Inflammatory macrophage treated with lipopolysaccharide for 4 hours (primary cell): ENCODE measurements at regions not wholly inside any gene's neighbourhood (a gene's known extent, or its start where the extent isn't known, plus 50 kb on each side); places are given as distances from the start of the nearest gene placed in this dataset.
"Not testable (repeated sequence)": the region's sequence is repeated elsewhere in the genome, so short reads cannot be mapped to it uniquely, and the experiment has no call there.

ENCODE experiments used
- DNase-seq: peaks from one replicate; pipeline ENCODE4 v3.0.0-alpha.2; 2020

GRCh38 chr5:172546196-172546595, 91.9 kb upstream of the SH3PXD2B start:
- no peak for DNase-seq

- no peak for DNase-seq
Measured at GRCh38 chr5:172545291-172545801, 91.0 kb upstream of the SH3PXD2B start.

DNA sequence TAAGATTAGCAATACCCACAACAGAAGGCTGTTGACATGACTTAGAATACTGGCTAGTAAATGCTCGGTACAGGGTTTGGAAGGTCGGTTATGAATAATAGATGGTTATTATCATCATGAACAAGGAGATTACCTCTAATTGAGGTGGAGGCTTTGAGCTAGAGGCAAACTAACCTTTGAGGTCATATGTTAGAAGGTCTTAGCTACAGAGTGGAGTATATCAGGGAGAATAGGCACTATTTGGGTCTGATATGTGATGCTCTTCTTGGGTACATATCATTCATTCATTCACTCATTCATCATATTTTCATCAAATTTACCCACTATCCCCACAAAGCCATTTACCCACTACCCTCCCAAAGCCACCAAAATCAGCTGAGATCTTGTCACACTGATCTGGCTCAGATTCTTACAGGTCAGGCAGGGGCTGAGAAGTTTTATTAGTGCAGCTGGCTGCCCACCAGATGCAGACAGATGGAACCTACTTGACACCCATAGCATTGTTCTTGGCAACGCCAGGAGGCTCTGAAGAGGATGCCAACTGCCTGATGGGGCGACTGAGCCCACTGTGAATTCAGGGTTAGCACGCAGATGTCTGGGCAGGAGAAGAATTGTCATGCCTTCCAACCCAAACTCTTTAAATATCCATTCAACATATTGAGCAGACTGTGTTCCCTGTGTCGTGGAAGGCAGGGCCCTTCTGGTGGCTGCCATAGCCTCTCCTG, 90.2 kb upstream of the SH3PXD2B start:
- DNase-seq, result no peak

GRCh38 chr5:172543484-172544298, 89.4 kb upstream of the SH3PXD2B start:
- DNase-seq, result no peak

GRCh38 chr5:172542651-172543131, 88.4 kb upstream of the SH3PXD2B start:
- DNase-seq, result no peak

DNA sequence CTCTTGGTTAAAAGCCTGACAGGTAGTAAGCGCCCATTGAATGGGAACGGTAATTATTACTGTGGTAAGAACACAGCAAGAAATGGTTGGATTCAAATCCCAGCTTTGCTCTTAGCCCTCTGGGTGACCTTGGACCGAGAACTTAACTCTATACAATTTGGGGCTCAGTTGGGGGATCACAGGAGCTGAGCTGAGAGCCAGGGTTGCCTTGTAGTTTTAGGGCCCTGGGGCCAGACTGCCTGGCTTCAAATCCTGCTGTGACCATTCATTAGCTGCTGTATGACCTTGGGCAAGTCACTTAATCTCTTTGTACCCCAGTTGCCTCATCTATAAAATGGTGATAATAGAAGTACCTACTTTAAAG, 87.4 kb upstream of the SH3PXD2B start:
- DNase-seq, result no peak

GRCh38 chr5:172541099-172541772, 86.9 kb upstream of the SH3PXD2B start:
- no peak for DNase-seq

DNA sequence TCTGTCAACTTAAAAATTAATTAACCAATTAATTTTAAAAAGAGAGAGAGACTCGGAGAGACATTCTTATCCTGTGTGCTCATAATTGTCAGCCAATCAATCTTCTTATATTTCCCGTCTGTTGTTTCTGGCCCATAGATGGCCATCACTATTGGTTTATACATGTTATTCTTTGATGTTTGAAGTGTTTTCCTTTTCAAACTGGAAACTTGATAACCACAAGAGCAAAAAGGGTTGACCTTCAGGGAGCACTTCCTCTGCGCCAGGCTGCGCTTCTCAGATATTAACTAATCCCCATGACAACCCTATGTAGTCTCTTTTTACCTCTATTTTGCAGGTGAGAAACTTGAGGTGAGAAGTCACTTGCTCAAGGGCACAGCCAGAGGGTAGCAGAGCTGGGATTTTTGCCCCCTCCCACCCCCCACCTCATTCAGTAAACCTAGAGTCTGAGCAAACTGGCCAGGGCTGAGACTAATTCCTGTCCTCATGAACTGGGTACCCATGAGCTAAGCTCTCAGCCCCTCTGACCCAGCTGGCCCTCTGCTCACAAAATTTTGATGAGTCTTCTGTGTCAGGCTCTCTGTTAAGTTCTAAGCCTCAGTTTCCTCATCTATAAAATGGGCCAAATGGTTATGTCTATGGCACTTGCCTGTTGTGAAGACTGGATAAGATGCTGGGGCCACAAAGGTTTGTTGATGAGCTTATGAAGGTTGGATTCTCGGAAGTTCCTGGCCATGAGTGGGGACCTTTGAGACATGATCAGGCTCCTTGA, 86.0 kb upstream of the SH3PXD2B start:
- DNase-seq, result no peak

- DNase-seq, result no peak
Measured at GRCh38 chr5:172535108-172535445, 80.8 kb upstream of the SH3PXD2B start.

DNA sequence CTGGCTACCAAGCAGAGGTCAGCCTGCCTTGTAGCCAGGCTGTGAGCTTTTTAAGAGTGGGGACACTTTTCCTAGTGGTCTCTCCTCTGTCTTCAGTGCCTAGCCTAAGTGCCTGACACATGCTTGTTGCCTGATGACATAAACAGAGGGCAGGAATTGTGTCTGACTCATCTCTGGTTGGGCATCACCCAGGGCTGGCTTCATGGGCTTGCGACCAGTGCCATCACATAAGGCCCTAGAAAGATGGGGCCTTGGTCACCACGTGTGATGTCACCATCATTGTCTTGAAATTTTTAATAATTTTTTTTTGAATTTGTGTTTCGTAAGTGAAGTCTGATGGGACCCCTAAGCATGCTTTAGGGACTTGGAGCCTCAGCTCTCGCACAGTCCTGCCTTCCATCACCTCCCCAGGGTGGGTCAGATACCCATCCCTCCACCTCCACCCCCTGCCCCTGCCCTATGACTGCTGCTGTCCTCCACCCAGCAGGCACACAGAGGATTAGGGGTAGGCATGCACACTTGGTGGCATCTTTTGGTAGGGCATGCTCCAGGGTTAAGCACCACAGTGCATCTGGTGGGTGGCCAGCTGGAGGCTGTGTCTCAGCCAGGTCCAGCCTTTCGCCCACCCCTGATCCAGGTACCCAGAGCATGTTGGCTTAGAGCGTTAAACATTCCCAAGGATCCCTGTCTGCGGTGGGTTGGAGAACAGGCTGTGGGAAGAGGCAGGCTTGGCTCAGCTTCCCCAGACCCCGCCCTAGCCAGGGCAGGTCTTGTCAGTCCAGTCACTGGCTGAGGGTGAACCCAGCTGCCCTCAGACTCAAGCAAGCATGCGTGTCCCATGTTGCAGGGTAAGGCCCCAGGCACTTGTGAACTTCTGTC, 80.1 kb upstream of the SH3PXD2B start:
- DNase-seq, result peak; percentile 58

GRCh38 chr5:172533399-172534228, 79.3 kb upstream of the SH3PXD2B start:
- peak; percentile 21 for DNase-seq

- no peak for DNase-seq
Measured at GRCh38 chr5:172533058-172533398, 78.7 kb upstream of the SH3PXD2B start.

DNA sequence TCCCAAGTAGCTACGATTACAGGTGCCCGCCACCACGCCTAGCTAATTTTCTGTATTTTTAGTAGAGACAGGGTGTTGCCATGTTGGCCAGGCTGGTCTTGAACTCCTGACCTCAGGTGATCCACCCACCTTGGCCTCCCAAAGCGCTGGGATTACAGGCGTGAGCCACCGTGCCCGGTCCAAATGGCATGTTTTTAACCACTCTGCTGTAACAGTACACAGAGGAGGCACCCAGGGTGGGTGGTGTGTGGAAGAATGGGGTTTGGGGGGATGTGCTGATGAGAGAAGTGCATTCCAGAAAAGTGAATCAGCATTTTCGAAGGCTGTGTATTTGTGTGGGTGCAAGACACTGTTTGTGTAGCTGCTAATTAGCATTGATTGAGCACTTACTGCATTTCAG, 78.1 kb upstream of the SH3PXD2B start:
- not testable (repeated sequence) for DNase-seq

GRCh38 chr5:172531704-172532026, 77.3 kb upstream of the SH3PXD2B start:
- no peak for DNase-seq

DNA sequence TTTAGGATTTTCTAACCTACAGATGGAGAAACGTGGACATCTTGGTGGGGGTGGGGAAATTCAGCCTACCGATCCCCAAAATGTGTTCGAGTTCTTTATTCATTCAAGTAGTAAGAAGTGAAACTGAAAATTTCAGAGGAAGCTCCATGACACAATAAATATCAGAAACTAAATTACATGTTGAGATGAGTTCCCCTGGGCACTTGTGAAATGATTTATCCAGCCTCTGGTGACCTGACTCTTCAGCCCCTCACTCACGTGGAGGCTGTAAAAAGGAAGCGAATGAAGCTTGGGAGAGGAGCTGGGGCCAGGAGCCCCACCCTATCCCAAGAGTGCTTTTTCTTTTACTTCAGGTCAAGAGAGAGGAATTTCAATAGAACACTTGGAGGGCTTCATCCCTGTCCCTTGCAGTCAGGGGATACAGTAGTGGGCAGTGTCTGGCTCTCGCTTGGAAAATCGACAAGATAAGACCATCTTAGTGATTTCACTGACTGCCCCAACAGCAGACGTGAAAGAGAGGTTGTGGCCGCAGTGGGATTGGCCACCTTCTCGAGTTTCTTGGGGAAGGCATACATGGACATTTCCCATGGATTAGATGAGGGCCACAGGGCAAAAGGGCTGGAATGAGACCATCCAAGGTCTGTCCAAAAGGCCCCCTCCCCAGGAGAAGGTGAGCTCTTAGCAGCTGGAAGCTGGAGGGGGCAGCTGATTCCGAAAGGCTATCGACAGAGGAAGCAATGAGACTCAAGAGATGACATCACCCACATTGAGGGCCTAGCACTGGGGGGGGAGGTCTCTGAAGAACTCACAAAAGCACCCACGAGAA, 76.8 kb upstream of the SH3PXD2B start:
- DNase-seq, result peak; percentile 83

- DNase-seq, result no peak
Measured at GRCh38 chr5:172530406-172530805, 76.1 kb upstream of the SH3PXD2B start.

GRCh38 chr5:172529896-172530295, 75.6 kb upstream of the SH3PXD2B start:
- no peak for DNase-seq

GRCh38 chr5:172528440-172528839, 74.1 kb upstream of the SH3PXD2B start:
- DNase-seq, result no peak

DNA sequence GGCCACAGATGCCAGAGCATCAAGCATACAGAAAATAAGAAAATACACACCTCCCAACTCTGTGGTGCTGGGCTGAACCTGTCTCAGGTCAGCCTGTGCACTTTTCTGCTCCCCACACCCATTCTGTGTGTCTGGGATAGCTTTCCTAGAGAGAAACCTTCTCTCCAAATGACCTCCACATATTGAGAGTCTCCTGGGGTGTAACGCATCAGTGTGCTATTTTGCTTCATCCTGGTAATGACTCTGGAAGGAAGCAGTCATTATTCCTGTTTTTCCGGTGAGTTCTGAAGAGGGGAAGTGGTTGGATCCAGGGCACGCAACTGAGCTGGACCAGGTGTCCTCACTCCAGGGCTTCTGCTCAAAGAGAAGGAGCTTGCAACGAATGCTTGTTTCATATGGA, 73.2 kb upstream of the SH3PXD2B start:
- DNase-seq, result no peak

DNA sequence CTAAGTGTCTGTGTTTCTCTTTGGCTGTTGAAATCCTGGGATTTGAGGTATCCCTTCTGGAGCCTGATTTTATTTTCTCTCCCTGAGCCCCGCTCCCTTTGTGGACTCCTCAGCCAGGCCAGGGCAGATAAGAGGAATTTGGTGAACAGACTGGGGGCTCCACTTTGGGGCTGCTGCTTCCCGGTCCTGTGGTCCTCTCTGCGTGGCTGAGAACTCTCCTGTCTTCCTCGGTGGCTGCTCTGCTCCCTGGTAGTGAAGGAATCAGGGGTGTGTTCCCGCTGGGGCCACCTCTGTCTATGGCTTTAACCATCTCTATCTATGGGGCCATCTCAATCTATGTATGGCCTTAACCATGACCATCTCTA, 71.7 kb upstream of the SH3PXD2B start:
- no peak for DNase-seq
